ENCODE measurements at regions not wholly inside any gene's neighbourhood (a gene's known extent, or its start where the extent isn't known, plus 50 kb on each side); places are given as distances from the start of the nearest gene placed in this dataset.
"Not testable (repeated sequence)": the region's sequence is repeated elsewhere in the genome, so short reads cannot be mapped to it uniquely, and the experiment has no call there.

GRCh38 chrX:150167482-150168324 lies 195.4 kb upstream of the MAMLD1 start:
- no peak for DNase-seq

GRCh38 chrX:150182161-150182560 lies 181.0 kb upstream of the MAMLD1 start:
- DNase-seq: no peak

DNA sequence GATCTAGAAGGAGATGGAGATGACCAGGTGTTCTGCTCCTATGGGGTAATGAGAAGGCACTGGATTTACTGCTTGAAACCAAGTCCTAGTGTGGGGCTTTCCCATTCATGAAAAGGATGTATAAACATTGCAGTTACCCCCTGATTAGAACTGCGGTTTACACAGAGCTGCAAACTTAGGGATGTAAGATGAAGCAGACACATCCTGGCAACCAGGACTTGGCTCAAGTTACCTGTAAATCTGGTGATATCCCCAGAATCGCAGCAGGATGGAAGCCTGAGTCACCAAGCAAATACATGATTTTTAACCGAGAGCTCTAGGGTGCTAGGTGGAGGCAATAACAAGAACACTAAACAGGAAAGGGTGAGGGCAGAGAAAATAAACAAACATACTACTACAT lies 178.6 kb upstream of the MAMLD1 start:
- DNase-seq: no peak

GRCh38 chrX:150185766-150186165 lies 177.4 kb upstream of the MAMLD1 start:
- no peak for DNase-seq

DNA sequence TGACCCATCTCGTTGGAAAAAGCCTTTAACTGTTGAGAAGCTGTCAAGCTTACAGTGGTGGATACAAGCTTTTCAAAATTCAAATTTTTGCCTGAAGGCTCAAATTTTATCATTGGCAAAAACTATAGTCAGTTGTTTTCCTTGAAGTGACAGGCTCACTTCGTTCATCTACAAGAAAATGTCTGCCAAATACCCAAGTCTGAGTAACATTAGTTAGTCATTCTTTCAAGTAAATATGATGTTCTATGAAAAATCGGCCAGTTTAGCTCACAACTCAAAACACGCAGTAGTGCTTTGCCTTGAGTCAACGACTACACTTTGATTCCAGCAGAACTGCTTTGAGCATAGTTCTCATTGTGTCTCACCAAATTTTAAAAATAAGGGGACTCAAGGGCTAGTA lies 170.3 kb upstream of the MAMLD1 start:
- no peak for DNase-seq

GRCh38 chrX:150196285-150196684 lies 166.8 kb upstream of the MAMLD1 start:
- no peak for DNase-seq

GRCh38 chrX:150197388-150197787 lies 165.7 kb upstream of the MAMLD1 start:
- DNase-seq: no peak

DNA sequence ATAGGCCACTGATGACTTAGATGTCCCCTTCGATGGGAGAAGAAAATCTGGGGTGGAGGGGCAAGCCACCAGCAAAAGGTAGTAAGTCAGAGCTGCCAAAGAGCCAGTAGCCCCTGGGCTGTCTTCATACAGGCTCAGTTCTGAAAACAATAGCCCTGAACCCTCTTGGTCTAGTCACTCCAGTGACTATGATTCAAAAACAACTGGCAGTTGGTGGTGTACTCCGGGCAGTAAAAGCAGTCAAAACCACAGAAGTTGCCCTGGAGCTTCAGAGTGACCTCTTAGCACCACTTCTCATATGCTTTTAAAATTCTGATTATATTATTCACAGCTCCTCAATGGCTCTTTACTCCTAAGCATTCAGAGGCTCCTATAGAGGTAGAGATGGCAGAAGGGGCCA lies 164.3 kb upstream of the MAMLD1 start:
- DNase-seq: no peak

- no peak for DNase-seq
Observed at GRCh38 chrX:150199181-150199580, 163.9 kb upstream of the MAMLD1 start.

- DNase-seq: no peak
Observed at GRCh38 chrX:150199803-150200202, 163.3 kb upstream of the MAMLD1 start.

GRCh38 chrX:150200361-150200760 lies 162.8 kb upstream of the MAMLD1 start:
- no peak for DNase-seq

DNA sequence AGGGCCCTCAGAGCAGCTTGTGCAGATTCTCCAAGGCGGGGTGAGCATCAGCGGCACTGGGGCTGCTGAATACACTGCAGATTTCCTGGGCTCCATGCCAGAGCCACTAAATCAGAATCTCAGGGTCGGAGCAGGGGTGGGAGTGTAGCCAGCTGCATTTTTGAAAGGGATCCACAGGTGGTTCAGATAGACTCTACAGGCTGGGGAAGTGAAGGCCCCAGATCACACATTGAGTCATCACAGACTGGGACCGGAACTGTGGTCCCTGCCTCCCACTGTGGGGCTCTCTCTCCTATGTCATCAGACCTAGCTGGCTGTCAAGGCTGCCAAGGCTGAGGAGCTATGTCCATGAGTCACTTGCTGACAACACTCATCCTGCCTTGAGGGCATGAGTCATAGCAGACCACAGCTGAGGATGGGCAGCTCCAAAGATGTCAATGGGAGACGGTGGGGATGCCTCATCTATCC lies 162.3 kb upstream of the MAMLD1 start:
- DNase-seq: no peak

GRCh38 chrX:150201391-150201790 lies 161.7 kb upstream of the MAMLD1 start:
- DNase-seq: no peak

GRCh38 chrX:150201841-150202240 lies 161.3 kb upstream of the MAMLD1 start:
- DNase-seq: no peak

- DNase-seq: no peak
Observed at GRCh38 chrX:150202641-150203247, 160.4 kb upstream of the MAMLD1 start.

GRCh38 chrX:150203248-150203645 lies 159.9 kb upstream of the MAMLD1 start:
- DNase-seq: no peak

DNA sequence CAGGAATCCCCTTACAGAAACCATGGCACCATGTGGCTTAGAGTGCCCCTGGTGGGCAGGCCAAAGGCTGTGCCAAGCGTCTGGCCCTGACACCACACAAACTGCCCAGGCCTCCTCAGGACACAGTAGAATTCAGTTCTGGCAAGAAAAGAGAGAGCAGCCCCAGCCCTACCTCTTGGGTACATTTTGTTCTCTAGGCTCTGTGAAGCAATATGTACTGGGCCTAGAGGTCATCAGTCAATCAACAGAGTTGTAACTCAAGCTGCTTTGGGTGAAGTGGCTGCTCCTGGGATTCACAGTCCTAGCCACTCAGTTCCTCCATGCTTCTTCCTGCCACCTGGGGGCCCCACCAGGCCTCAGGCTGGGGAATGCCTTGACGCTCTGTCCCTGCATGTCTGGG lies 158.1 kb upstream of the MAMLD1 start:
- no peak for DNase-seq

- DNase-seq: no peak
Observed at GRCh38 chrX:150207733-150208132, 155.4 kb upstream of the MAMLD1 start.

DNA sequence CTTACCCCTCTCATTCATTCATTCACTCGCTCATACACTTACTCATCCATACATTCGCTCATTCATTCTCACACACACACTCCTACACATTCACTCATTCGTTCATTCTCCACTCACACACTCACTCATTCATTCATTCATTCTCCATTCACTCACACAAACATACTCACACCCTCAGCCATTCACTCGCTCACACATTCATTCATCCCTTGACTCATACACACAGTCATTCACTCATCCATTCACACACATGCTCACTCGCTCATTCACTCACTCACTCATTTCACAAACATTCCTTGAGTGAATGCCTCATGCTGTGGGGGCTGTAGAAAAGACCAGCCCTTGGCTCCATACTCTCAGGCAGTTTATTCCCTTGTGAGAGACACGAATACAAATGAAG lies 151.1 kb upstream of the MAMLD1 start:
- DNase-seq: no peak

DNA sequence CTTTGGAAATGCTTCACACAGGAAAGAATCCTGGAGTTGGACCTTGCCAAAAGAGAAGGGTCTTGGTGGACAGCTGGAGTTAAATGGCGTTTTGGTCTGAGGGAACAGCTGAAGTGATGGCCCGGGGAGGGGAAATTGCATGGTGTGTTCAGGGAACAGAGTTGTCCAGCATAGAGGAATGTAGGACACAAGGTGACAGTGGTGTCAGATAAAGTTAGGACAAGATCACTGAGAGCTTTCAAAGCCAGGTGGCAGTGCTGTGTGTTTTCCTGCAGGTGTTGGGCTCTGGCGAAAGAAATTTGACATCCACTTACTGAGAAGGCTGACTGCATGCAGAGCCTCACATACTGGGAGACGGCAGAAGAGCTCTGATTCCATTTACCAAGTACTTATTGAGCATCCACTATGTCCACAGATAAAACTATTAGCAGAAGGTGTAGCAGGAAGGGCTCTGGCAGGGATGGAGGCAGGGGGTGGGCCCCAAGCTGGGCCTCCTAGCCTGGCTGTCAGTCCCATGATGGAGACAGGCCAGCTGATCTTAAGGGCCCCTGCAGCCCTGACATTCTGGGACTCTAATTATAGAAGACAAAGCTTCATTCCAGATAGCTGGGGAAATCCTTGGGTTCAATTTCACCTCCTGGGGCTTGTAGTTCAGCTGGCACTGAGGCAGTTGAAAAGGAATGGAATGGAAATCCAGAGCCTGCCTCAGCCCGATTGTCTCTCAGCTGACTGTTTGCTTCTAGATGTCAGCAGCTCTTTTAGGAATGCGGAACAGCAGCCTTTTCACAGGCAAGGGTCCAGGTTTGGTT lies 150.2 kb upstream of the MAMLD1 start:
- no peak for DNase-seq

GRCh38 chrX:150213481-150214030 lies 149.6 kb upstream of the MAMLD1 start:
- no peak for DNase-seq

- DNase-seq: not testable (repeated sequence)
Observed at GRCh38 chrX:150216000-150216399, 147.1 kb upstream of the MAMLD1 start.

DNA sequence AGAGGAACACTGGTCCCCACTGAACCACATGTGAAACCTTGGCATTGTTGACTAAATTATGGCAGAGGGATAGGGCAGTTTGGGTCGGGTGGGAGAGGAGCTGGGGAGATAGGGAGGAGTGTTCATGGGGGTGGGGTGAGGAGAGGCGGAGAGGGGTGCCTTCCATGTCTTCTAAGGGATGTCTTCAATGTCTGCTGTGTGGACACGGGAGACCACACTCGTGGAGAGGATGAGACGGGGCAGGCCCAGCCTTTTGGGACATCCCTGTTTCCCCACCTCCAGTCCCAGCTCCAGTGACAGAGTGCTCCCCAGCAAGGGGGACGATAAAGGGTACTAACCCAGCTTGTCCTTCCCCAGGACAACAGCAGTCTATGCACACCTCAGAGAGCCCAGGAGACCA lies 146.4 kb upstream of the MAMLD1 start:
- no peak for DNase-seq

All from hippocampal formation (tissue), 2 donors.